H9 (cell line): ENCODE measurements at regions not wholly inside any gene's neighbourhood (a gene's known extent, or its start where the extent isn't known, plus 50 kb on each side); places are given as distances from the start of the nearest gene placed in this dataset.

ENCODE experiments used
- DNase-seq: peaks from one replicate; pipeline ENCODE4 v3.0.0-alpha.2; 2017
- H2AFZ ChIP-seq: one replicate; pipeline ENCODE4 v1.6.1; 2013; ENCODE audit warnings: mild to moderate bottlenecking, low read length, control low read depth, moderate library complexity
- H2AK5ac ChIP-seq: 2 replicates; pipeline ENCODE4 v1.6.1; 2013; ENCODE audit warnings: low read length, control low read depth, mixed read lengths; ENCODE audit not compliant: insufficient read length
- H2BK120ac ChIP-seq: one replicate; pipeline ENCODE4 v1.6.1; 2013; ENCODE audit warnings: low read depth, mild to moderate bottlenecking, low read length, control low read depth, inconsistent platforms; ENCODE audit not compliant: poor library complexity, severe bottlenecking
- H2BK12ac ChIP-seq: 2 replicates; pipeline ENCODE4 v1.6.1; 2013; ENCODE audit warnings: low read length, control low read depth, mixed read lengths, low read depth; ENCODE audit not compliant: insufficient read length
- H2BK15ac ChIP-seq: 2 replicates; pipeline ENCODE4 v1.6.1; 2013; ENCODE audit warnings: low read depth, low read length, control low read depth
- H2BK20ac ChIP-seq: one replicate; pipeline ENCODE4 v1.6.1; 2013; ENCODE audit warnings: low read depth, mild to moderate bottlenecking, low read length, control low read depth, inconsistent platforms; ENCODE audit not compliant: poor library complexity, severe bottlenecking
- H2BK5ac ChIP-seq: 2 replicates; pipeline ENCODE4 v1.6.1; 2013; ENCODE audit warnings: low read length, control low read depth, mixed read lengths; ENCODE audit not compliant: insufficient read length
- H3K14ac ChIP-seq: 2 replicates; pipeline ENCODE4 v1.6.1; 2013; ENCODE audit warnings: low read length, control low read depth; ENCODE audit not compliant: insufficient read depth
- H3K18ac ChIP-seq: 2 replicates; pipeline ENCODE4 v1.6.1; 2013; ENCODE audit warnings: low read depth, mild to moderate bottlenecking, mixed read lengths, low read length, control low read depth; ENCODE audit not compliant: insufficient read length
- H3K23ac ChIP-seq: 2 replicates; pipeline ENCODE4 v1.6.1; 2013; ENCODE audit warnings: low read length, control low read depth, mixed read lengths, low read depth; ENCODE audit not compliant: insufficient read length
- H3K23me2 ChIP-seq: 2 replicates; pipeline ENCODE4 v1.6.1; 2013; ENCODE audit warnings: low read depth, mild to moderate bottlenecking, mixed read lengths, low read length, control low read depth; ENCODE audit not compliant: insufficient read length, poor library complexity, severe bottlenecking
- H3K27ac ChIP-seq: 2 replicates; pipeline ENCODE4 v1.5.1; 2013; ENCODE audit warnings: low read length, control low read depth, mixed read lengths, low read depth; ENCODE audit not compliant: insufficient read length
- H3K27me3 ChIP-seq: 2 replicates; pipeline ENCODE4 v1.6.1; 2013; ENCODE audit warnings: low read length, control low read depth, inconsistent platforms; ENCODE audit not compliant: insufficient read depth
- H3K4ac ChIP-seq: 2 replicates; pipeline ENCODE4 v1.6.1; 2013; ENCODE audit warnings: low read depth, mild to moderate bottlenecking, control low read depth, inconsistent platforms, low read length, moderate library complexity
- H3K4me1 ChIP-seq: 2 replicates; pipeline ENCODE4 v1.6.1; 2013; ENCODE audit warnings: low read length, control low read depth, inconsistent platforms; ENCODE audit not compliant: insufficient read depth
- H3K4me2 ChIP-seq: 2 replicates; pipeline ENCODE4 v1.6.1; 2013; ENCODE audit warnings: low read length, control low read depth, mixed read lengths; ENCODE audit not compliant: insufficient read length, insufficient read depth
- H3K56ac ChIP-seq: 2 replicates; pipeline ENCODE4 v1.6.1; 2013; ENCODE audit warnings: low read depth, mild to moderate bottlenecking, mixed read lengths, low read length, control low read depth; ENCODE audit not compliant: insufficient read length
- H3K79me1 ChIP-seq: 2 replicates; pipeline ENCODE4 v1.6.1; 2013; ENCODE audit warnings: low read depth, mild to moderate bottlenecking, moderate library complexity, low read length, control low read depth, inconsistent platforms; ENCODE audit not compliant: insufficient read depth, poor library complexity, severe bottlenecking
- H3K79me2 ChIP-seq: 2 replicates; pipeline ENCODE4 v1.6.1; 2013; ENCODE audit warnings: low read length, control low read depth, inconsistent platforms; ENCODE audit not compliant: insufficient read depth
- H3K9ac ChIP-seq: 2 replicates; pipeline ENCODE4 v1.6.1; 2013; ENCODE audit warnings: low read length, control low read depth, mixed read lengths; ENCODE audit not compliant: insufficient read length; ENCODE audit errors: extremely low read depth
- H3K9me3 ChIP-seq: one replicate; pipeline ENCODE4 v1.6.1; 2013; ENCODE audit warnings: low read depth, low read length, inconsistent platforms; ENCODE audit not compliant: control insufficient read depth
- H3T11ph ChIP-seq: one replicate; pipeline ENCODE4 v1.6.1; 2013; ENCODE audit warnings: mild to moderate bottlenecking, low read length, control low read depth, inconsistent platforms
- H4K20me1 ChIP-seq: one replicate; pipeline ENCODE4 v1.6.1; 2013; ENCODE audit not compliant: control insufficient read depth, insufficient read length, insufficient read depth
- H4K5ac ChIP-seq: 2 replicates; pipeline ENCODE4 v1.6.1; 2013; ENCODE audit warnings: low read depth, mild to moderate bottlenecking, mixed read lengths, low read length, control low read depth; ENCODE audit not compliant: insufficient read length
- H4K8ac ChIP-seq: replicated peaks from 2 replicates; pipeline ENCODE4 v1.6.1; 2013; ENCODE audit warnings: low read length, control low read depth, mixed read lengths, low read depth; ENCODE audit not compliant: insufficient read length
- H4K91ac ChIP-seq: 2 replicates; pipeline ENCODE4 v1.6.1; 2013; ENCODE audit warnings: low read depth, mild to moderate bottlenecking, moderate library complexity, mixed read lengths, low read length, control low read depth; ENCODE audit not compliant: insufficient read length
- H3K27ac Mint-ChIP-seq, 3 experiments: 2 replicates in 2 of 3; 3 replicates in 1 of 3; pipeline ENCODE4 v1.8.0; 2020 to 2021; ENCODE audit warnings: mixed read lengths in 3 of 3, mild to moderate bottlenecking in 1 of 3, moderate library complexity in 1 of 3
- H3K27me3 Mint-ChIP-seq: 2 replicates; pipeline ENCODE4 v1.8.0; 2021; ENCODE audit warnings: low read depth, mild to moderate bottlenecking, moderate library complexity, mixed read lengths
- H3K36me3 Mint-ChIP-seq, 3 experiments: 2 replicates in 2 of 3; 3 replicates in 1 of 3; pipeline ENCODE4 v1.8.0; 2020 to 2021; ENCODE audit warnings: low read depth in 3 of 3, mixed read lengths in 3 of 3; ENCODE audit not compliant: insufficient read depth in 1 of 3
- H3K4me1 Mint-ChIP-seq, 2 experiments: 2 replicates each; pipeline ENCODE4 v1.8.0; 2020; ENCODE audit warnings: mixed read lengths in 2 of 2
- H3K4me3 Mint-ChIP-seq, 2 experiments: 2 replicates in 1 of 2; 3 replicates in 1 of 2; pipeline ENCODE4 v1.8.0; 2020 to 2021; ENCODE audit warnings: mild to moderate bottlenecking in 2 of 2, mixed read lengths in 2 of 2, moderate library complexity in 1 of 2
- H3K9me3 Mint-ChIP-seq, 2 experiments: 2 replicates in 1 of 2; 3 replicates in 1 of 2; pipeline ENCODE4 v1.8.0; 2020; ENCODE audit warnings: mild to moderate bottlenecking in 2 of 2, mixed read lengths in 2 of 2, moderate library complexity in 1 of 2
- WGBS: extraction: QIAGEN DNeasy Blood & Tissue Kit; methylation state at CpG from one replicate; pipeline ENCODE4 v1.1.7; 2013; ENCODE audit warnings: missing lambda C conversion rate, low lambda C conversion rate, mixed read lengths; ENCODE audit not compliant: insufficient read length; ENCODE audit errors: extremely low coverage; 5-methylcytosine and 5-hydroxymethylcytosine counted together
- TF ChIP-seq, protein P1 (sequence below): fragments of 200-600 bp; sonication (generic); conservative IDR thresholded peaks from 3 replicates; pipeline ENCODE4 v1.8.0; 2021; ENCODE audit warnings: antibody characterized with exemption, mild to moderate bottlenecking

DNA sequence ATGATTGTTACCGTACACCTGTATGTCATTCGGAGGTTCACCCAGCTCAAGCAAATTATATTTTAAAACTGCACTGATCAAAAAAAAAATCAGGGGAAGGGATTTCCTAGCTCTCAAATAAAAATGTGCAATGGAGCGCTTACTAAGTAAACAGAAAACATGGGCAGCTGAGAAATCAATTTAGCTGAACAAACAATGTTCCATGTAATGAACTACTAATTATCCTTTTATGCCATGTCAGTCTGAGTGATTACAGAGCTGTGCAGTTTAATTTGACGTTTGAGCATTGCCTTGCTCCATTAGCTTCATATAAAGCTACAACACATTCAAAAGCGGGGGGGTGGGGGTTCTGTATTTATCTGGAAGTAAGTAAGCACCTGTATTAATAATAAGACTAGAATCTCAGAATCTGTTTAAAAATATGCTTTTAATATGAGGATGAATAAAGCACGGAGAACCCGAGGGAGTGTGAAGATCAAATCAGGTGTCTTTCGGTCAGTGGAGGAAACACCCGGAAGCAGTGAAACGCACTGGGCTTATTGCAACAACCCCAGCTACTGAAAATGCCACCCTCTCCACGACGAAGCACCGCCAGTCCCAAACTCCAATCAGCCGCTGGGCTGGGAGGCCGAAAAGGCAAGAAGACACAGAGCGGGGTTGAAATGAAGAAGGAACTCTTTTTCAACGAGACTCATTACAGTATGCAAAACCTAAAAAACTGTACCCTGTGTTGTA is 196.5 kb upstream of the ATP11B start:
- Histone ChIP-seq H4K8ac (no peak overlapping the region), H3K56ac (no peak overlapping the region), H3K4me1 (no peaks in the 10 kb centered on the region), H3K23me2 (no peaks in the 10 kb centered on the region), H4K91ac (no peak overlapping the region), H4K5ac (no peak overlapping the region), H3K23ac (no peak overlapping the region), H2AK5ac (no peak overlapping the region), H2BK120ac (no peak overlapping the region), H3K14ac (no peak overlapping the region), H3K79me2 (no peaks in the 10 kb centered on the region), H2BK12ac (no peak overlapping the region), H3K27ac (no peak overlapping the region), H3K9me3 (no peaks in the 10 kb centered on the region), H2BK5ac (no peak overlapping the region), H3K9ac (no peak overlapping the region), H3T11ph (no peak overlapping the region), H2BK15ac (no peak overlapping the region), H3K4me2 (no peak overlapping the region), H2BK20ac (no peak overlapping the region), H3K4ac (no peak overlapping the region), H3K18ac (no peak overlapping the region), H3K79me1 (no peaks in the 10 kb centered on the region), H3K27me3 (no peaks in the 10 kb centered on the region), H4K20me1 (no peaks in the 10 kb centered on the region), H2AFZ (no peak overlapping the region)
- H3K36me3 Mint-ChIP-seq, result no peaks in the 10 kb centered on the region
- no peak for DNase-seq
- H3K27me3 Mint-ChIP-seq, result no peaks in the 10 kb centered on the region
- H3K27ac Mint-ChIP-seq, result no peak overlapping the region
- WGBS, result no CpG with 5 or more reads among the region's 17 CpGs
- H3K4me1 Mint-ChIP-seq, result peaks cover 0 to 2% of the 10 kb centered on the region in 2 experiments; a peak in 2 of 4 replicates
- H3K4me3 Mint-ChIP-seq, result no peak overlapping the region
- no peaks in the 10 kb centered on the region for H3K9me3 Mint-ChIP-seq
- TF ChIP-seq, protein P1, sequence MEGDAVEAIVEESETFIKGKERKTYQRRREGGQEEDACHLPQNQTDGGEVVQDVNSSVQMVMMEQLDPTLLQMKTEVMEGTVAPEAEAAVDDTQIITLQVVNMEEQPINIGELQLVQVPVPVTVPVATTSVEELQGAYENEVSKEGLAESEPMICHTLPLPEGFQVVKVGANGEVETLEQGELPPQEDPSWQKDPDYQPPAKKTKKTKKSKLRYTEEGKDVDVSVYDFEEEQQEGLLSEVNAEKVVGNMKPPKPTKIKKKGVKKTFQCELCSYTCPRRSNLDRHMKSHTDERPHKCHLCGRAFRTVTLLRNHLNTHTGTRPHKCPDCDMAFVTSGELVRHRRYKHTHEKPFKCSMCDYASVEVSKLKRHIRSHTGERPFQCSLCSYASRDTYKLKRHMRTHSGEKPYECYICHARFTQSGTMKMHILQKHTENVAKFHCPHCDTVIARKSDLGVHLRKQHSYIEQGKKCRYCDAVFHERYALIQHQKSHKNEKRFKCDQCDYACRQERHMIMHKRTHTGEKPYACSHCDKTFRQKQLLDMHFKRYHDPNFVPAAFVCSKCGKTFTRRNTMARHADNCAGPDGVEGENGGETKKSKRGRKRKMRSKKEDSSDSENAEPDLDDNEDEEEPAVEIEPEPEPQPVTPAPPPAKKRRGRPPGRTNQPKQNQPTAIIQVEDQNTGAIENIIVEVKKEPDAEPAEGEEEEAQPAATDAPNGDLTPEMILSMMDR, result no peak
